Stimulated activated CD4-positive, alpha-beta T cell treated with anti-CD3 and anti-CD28 coated beads, Interleukin-2, amount 100 ng/mL, for 48 hours (primary cell): ENCODE measurements at regions not wholly inside any gene's neighbourhood (a gene's known extent, or its start where the extent isn't known, plus 50 kb on each side); places are given as distances from the start of the nearest gene placed in this dataset.

Experiments used
- DNase-seq, 2 donors: peaks; one replicate each; pipeline ENCODE4 v3.0.0-alpha.2; 2020

GRCh38 chr15:46266661-46267060 is 631.8 kb downstream of the SQOR start:
- no peak for DNase-seq

- DNase-seq: no peak
Observed at GRCh38 chr15:46270481-46271147, 635.8 kb downstream of the SQOR start.

GRCh38 chr15:46275701-46276100 is 640.9 kb downstream of the SQOR start:
- DNase-seq: no peak

- DNase-seq: no peak
Observed at GRCh38 chr15:46277451-46277850, 642.6 kb downstream of the SQOR start.

- no peak for DNase-seq
Observed at GRCh38 chr15:46278062-46278461, 643.2 kb downstream of the SQOR start.

- DNase-seq: no peak
Observed at GRCh38 chr15:46278486-46279090, 643.8 kb downstream of the SQOR start.

GRCh38 chr15:46280762-46281542 is 646.1 kb downstream of the SQOR start:
- no peak for DNase-seq

- DNase-seq: no peak
Observed at GRCh38 chr15:46293550-46293949, 658.7 kb downstream of the SQOR start.

- DNase-seq: no peak
Observed at GRCh38 chr15:46296002-46296401, 661.2 kb downstream of the SQOR start.

- DNase-seq: no peak
Observed at GRCh38 chr15:46296797-46297196, 662.0 kb downstream of the SQOR start.

- DNase-seq: no peak
Observed at GRCh38 chr15:46297766-46298165, 662.9 kb downstream of the SQOR start.

GRCh38 chr15:46300716-46301115 is 665.9 kb downstream of the SQOR start:
- no peak for DNase-seq

- no peak for DNase-seq
Observed at GRCh38 chr15:46301291-46301690, 666.5 kb downstream of the SQOR start.

GRCh38 chr15:46301826-46302225 is 667.0 kb downstream of the SQOR start:
- no peak for DNase-seq

- DNase-seq: peak in 1 of 2 donors; percentile 1
Observed at GRCh38 chr15:46304321-46304720, 669.5 kb downstream of the SQOR start.

- DNase-seq: no peak
Observed at GRCh38 chr15:46307746-46308145, 672.9 kb downstream of the SQOR start.

GRCh38 chr15:46309914-46310313 is 675.1 kb downstream of the SQOR start:
- no peak for DNase-seq

- peak; percentile 46 to 55 for DNase-seq
Observed at GRCh38 chr15:46312133-46312740, 677.4 kb downstream of the SQOR start.

GRCh38 chr15:46315434-46315833 is 680.6 kb downstream of the SQOR start:
- no peak for DNase-seq

GRCh38 chr15:46316024-46316423 is 681.2 kb downstream of the SQOR start:
- no peak for DNase-seq

- no peak for DNase-seq
Observed at GRCh38 chr15:46317029-46317428, 682.2 kb downstream of the SQOR start.

- no peak for DNase-seq
Observed at GRCh38 chr15:46322753-46323152, 687.9 kb downstream of the SQOR start.

- DNase-seq: no peak
Observed at GRCh38 chr15:46326173-46326572, 691.3 kb downstream of the SQOR start.

- DNase-seq: no peak
Observed at GRCh38 chr15:46328821-46329220, 694.0 kb downstream of the SQOR start.
